HG02981 (cell line): ENCODE measurements at regions not wholly inside any gene's neighbourhood (a gene's known extent, or its start where the extent isn't known, plus 50 kb on each side); places are given as distances from the start of the nearest gene placed in this dataset.
"Not testable (repeated sequence)": the region's sequence is repeated elsewhere in the genome, so short reads cannot be mapped to it uniquely, and the experiment has no call there.

Experiments used
- ATAC-seq: cut with Tn5 transposase; IDR thresholded peaks from one replicate; pipeline ENCODE4 v1.9.1; 2021; ENCODE audit warnings: mild to moderate bottlenecking, moderate library complexity; ENCODE audit not compliant: unreplicated experiment

DNA sequence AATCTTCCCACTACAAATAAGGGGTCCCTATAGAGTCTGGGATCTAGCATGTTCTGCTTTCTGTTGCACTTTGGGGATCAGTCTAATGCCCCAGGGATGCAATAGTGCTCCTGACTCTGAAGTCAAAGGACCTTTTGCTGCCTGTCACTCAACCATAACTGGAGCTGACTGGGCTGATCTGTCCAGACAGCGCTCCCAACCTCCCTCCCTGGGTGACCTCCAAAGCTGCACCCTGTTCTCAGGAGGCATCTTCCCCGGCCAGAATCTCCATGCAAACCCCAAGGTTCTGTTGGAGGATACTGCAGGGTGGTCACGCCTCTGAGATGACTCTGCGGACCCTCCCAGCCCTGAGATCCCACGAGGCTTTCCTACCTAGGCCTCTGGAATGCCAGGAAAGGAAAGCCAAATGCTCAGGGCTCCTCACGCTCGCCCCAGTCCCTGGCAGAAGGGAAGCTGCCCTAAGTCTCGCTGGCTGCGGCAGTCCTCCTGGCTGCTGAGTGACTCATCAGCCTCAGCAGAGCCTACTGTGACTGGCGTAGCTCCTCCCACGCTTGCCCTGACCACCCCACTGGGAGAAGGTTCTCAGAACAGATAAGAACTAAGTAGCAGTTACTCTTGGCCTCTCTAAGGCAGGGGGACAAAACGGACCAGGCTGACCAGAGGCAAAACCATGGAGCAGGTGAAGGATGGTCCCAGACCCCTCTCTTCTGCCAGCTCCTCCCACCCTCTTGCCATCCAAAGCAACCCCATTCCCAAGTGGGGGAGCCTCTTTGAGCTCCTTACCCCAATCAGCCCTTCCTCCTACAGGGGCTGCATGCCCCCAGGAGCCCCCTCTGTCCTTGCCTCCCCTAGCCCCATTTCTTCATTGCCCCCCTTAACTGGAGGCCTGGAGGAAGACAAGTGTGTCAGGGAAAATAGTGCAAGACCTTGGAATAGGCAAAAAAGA lies 124.1 kb upstream of the TNRC6C start:
- no peak for ATAC-seq

DNA sequence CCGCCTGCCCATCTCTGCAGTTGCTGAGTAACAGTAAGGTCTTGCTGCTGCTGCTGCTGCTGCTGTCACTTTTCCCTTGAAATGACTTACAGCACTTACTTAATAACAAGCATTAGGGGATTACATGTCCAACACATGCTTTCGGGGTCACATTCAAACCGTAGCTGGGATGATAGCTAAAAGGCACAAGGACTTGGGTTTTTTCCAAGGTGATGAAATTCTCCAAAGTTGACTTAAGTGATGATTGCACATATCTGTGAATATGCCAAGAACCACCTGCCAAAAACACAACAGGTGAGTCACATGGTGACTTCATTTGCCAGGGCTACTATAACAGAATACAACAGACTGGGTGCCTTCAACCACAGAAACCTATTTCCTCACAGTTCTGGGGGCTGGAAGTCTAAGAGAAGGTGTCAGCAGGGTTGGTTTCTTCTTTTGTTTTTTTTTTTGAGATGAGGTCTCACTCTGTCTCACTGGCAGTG lies 121.9 kb upstream of the TNRC6C start:
- no peak for ATAC-seq

DNA sequence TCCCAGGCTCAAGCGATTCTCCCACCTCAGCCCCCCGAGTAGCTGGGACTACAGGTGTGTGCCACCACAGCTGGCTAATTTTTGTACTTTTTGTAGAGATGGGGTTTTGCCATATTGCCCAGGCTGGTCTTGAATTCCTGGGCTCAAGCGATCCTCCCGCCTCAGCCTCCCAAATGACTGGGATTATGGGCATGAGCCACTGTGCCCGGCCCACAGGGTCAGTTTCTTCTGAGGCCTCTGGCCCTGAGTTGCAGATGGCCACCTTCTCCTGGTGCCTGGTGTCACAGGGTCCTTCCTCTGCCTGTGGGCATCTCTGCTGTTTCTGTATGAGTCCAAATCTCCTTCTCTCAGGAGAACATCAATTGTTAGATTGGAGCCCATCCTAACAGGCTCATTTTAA lies 121.4 kb upstream of the TNRC6C start:
- not testable (repeated sequence) for ATAC-seq

- ATAC-seq: no peak
Observed at GRCh38 chr17:77837917-77838316, 120.6 kb upstream of the TNRC6C start.

DNA sequence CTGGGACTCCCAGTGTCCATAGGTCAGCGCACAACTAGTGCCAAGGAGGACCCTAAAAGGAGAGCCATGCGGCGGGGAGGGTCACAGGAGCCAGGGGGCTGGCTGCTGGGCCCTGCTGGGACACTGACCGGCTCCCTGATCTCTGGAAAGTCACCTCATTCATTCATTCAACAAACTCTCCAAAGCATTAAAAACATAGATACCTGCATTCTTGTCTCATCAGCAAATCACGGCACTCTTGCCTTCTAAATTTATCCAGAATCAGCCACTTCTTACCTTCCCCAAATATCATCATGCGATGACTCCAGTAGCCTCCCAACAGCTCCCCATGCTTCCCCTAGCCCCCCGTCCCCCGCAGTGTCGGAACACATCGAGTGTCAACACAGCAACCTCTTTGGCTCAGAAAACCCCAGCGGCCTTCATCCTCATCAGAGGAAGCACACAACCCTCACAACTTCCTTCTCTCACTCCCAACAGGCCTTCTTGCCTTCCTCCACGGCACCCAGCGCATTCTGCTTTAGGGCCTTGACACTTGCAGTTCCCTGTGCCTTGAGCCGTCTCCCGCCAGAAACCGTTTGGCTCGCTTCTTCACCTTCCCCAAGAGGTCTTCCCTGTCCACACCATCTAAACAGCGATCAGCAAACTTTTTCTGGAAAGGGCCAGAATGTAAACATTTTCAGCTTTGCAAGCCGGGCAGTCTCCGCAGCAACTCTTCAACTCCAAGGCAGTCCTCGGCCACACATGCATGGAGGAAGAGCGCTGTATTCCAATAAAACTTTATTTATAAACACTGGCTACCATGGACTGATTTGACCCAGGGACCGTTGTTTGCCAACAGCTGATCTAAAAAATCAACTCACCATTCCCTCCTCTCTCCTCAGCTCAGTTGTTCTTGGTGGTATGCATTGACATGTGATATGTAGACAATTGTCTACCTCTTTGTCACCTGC lies 119.5 kb upstream of the TNRC6C start:
- ATAC-seq: no peak

GRCh38 chr17:77839698-77840512 lies 118.6 kb upstream of the TNRC6C start:
- ATAC-seq: no peak

- ATAC-seq: no peak
Observed at GRCh38 chr17:77840513-77841165, 117.9 kb upstream of the TNRC6C start.

- no peak for ATAC-seq
Observed at GRCh38 chr17:77841742-77842527, 116.6 kb upstream of the TNRC6C start.

GRCh38 chr17:77842528-77843147 lies 115.9 kb upstream of the TNRC6C start:
- no peak for ATAC-seq

- peak; percentile 60 for ATAC-seq
Observed at GRCh38 chr17:77843255-77843895, 115.1 kb upstream of the TNRC6C start.

- no peak for ATAC-seq
Observed at GRCh38 chr17:77843896-77844295, 114.6 kb upstream of the TNRC6C start.

GRCh38 chr17:77844681-77845080 lies 113.8 kb upstream of the TNRC6C start:
- ATAC-seq: no peak

GRCh38 chr17:77845541-77846225 lies 112.8 kb upstream of the TNRC6C start:
- no peak for ATAC-seq

GRCh38 chr17:77846531-77847085 lies 111.9 kb upstream of the TNRC6C start:
- ATAC-seq: no peak

DNA sequence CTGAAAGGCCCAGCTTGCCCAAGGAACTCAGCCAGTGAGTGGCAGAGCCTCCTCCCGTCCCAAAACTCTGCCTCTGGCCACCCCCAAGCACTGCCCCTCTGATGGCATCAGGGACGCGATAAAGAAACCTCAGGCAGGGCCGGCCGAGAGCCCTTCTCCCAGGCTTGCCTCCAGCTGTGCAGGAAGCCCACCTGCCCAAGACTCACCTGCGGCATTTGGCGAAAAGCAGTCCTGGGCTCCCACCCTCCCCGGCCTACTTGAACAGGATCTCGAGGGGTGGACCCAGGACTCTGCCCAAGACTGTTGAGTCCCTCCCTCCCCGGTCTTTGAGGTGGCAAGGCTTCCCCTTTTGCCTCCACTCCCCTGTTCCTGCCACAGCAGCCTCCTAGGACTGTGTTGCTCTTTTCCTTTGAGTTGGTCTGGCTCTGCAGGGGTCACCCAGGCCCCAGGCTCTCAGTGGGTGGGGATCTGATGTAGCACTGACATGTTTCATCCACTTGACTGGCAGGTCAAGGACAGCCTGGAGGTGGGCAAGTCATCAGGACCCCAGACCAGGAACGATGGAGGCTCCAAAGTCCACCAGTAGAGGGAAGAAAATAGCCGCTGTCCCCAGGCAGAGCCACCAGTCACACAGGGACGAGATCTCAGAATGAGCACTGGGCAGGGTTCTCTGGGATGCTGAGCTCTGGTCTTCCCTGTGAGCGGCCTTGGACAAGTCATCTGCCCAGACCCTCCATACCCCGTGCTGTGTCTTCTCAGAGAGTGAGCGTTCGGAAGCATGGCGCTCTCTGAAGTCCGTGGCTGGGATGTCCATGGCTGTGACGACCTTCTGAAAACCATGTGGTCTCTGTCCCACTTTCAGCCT lies 111.0 kb upstream of the TNRC6C start:
- ATAC-seq: no peak

- ATAC-seq: no peak
Observed at GRCh38 chr17:77848257-77848656, 110.2 kb upstream of the TNRC6C start.

- ATAC-seq: no peak
Observed at GRCh38 chr17:77849239-77849638, 109.3 kb upstream of the TNRC6C start.
